Sigmoid colon (tissue), 6 donors: ENCODE measurements at regions not wholly inside any gene's neighbourhood (a gene's known extent, or its start where the extent isn't known, plus 50 kb on each side); places are given as distances from the start of the nearest gene placed in this dataset.

ENCODE experiments used
- DNase-seq: peaks from one replicate; pipeline ENCODE4 v3.0.0-alpha.2; 2019
- H3K27ac ChIP-seq, 4 donors: fragments of 200-600 bp; sonication (generic); one replicate each; pipeline ENCODE4 v1.5.1; 2016 to 2019; ENCODE audit warnings: mild to moderate bottlenecking in 1 of 4
- H3K27me3 ChIP-seq, 3 donors: fragments of 200-600 bp; sonication (generic); one replicate each; pipeline ENCODE4 v1.5.1; 2019; ENCODE audit warnings: mild to moderate bottlenecking in 1 of 3
- H3K36me3 ChIP-seq, 4 donors: fragments of 200-600 bp; sonication (generic); one replicate each; pipeline ENCODE4 v1.5.1; 2016 to 2019
- H3K4me1 ChIP-seq, 4 donors: fragments of 200-600 bp; sonication (generic); one replicate each; pipeline ENCODE4 v1.5.1; 2017 to 2019
- H3K4me3 ChIP-seq, 4 donors: fragments of 200-600 bp; sonication (generic); one replicate each; pipeline ENCODE4 v1.5.1; 2017 to 2019; ENCODE audit warnings: mild to moderate bottlenecking in 2 of 4, moderate library complexity in 1 of 4
- H3K9me3 ChIP-seq, 4 donors: fragments of 200-600 bp in 3 of 4; sonication (generic) in 3 of 4; one replicate each; pipeline versions ENCODE4 v1.5.1 to v1.6.1; 2013 to 2019
- EP300 ChIP-seq, 4 donors: sonication (generic); formaldehyde crosslinking; IDR thresholded peaks; one replicate each; pipeline ENCODE4 v1.6.1; 2017; ENCODE audit warnings: antibody characterized with exemption in 4 of 4
- POLR2A ChIP-seq, 2 donors: fragments of 450-650 bp; IDR thresholded peaks; one replicate each; pipeline ENCODE4 v1.6.1; 2016; ENCODE audit warnings: antibody characterized with exemption in 2 of 2, mild to moderate bottlenecking in 2 of 2, moderate library complexity in 2 of 2
- POLR2AphosphoS5 ChIP-seq, 4 donors: sonication (generic); formaldehyde crosslinking; IDR thresholded peaks; one replicate each; pipeline ENCODE4 v1.6.1; 2017; ENCODE audit warnings: antibody characterized with exemption in 4 of 4
- WGBS, 2 donors: extraction: QIAGEN DNeasy Blood & Tissue Kit; methylation state at CpG; one replicate each; pipeline ENCODE4 v1.1.7; 2013; 5-methylcytosine and 5-hydroxymethylcytosine counted together
- intact Hi-C: fragments of 100-400 bp; cut with DNase I; formaldehyde crosslinking; loops from one replicate; pipeline ENCODE4 v1.15.1; 2023
- TF ChIP-seq, protein P1 (sequence below), 4 experiments: fragments of 450-650 bp in 3 of 4; fragments of 200-600 bp in 1 of 4; IDR thresholded peaks; one replicate each; pipeline ENCODE4 v1.5.1; 2016 to 2019; ENCODE audit warnings: antibody characterized with exemption in 4 of 4, mild to moderate bottlenecking in 3 of 4, moderate library complexity in 2 of 4
- donor health status: healthy with polysubstance abuse.
- donor health status: healthy.

DNA sequence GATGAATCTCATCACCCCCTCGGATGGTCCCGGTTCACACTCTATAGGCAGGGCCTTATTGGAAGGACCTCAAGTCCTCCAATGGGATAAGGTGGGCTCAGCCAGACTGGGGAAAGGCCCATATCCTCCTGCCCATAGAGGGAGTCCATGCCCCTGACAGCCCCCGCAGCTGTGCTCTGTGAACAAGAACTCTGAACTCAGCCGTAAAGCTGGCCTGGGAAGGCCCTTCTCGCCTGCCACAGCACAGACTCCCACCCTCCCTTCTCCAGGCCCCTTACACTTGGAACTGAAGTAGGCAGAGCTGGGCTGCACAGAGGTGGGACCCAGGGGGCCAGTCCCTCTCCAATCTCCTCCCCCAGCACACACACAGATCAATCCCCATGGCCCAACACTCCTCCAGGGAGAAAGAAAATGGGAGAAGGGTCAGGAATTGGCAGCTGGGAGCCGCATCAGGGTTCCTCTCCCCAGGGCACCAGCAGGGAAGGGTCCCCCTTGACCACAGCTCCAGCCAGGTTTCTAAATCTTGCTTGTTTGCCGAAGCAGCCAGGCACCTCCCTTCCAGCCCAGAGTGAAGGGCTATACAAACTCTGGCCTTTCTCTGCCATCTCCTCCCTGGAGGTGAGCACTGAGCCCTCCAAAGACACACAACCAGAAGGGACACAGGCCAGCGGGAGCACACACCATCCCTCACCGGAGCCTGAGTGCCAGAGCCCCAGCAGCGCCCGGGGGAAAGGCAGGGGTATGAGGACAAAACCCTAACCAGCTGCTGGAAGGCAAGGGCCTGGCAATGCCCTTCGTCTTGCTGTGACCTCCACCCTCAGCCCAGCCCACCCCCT is 454.1 kb downstream of the SOX9 start:
- no peaks in the 10 kb centered on the region for H3K36me3 ChIP-seq
- TF ChIP-seq, protein P1, sequence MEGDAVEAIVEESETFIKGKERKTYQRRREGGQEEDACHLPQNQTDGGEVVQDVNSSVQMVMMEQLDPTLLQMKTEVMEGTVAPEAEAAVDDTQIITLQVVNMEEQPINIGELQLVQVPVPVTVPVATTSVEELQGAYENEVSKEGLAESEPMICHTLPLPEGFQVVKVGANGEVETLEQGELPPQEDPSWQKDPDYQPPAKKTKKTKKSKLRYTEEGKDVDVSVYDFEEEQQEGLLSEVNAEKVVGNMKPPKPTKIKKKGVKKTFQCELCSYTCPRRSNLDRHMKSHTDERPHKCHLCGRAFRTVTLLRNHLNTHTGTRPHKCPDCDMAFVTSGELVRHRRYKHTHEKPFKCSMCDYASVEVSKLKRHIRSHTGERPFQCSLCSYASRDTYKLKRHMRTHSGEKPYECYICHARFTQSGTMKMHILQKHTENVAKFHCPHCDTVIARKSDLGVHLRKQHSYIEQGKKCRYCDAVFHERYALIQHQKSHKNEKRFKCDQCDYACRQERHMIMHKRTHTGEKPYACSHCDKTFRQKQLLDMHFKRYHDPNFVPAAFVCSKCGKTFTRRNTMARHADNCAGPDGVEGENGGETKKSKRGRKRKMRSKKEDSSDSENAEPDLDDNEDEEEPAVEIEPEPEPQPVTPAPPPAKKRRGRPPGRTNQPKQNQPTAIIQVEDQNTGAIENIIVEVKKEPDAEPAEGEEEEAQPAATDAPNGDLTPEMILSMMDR (IDR thresholded peaks at IDR 0.05): no peak
- TF ChIP-seq POLR2A (IDR thresholded peaks at IDR 0.05): no peak
- no peak for TF ChIP-seq POLR2AphosphoS5 (IDR thresholded peaks at IDR 0.05)
- TF ChIP-seq EP300 (IDR thresholded peaks at IDR 0.05): no peak
- 88 to 90% methylated on average over 12 of the region's 12 CpGs for WGBS, 2 donors
- H3K9me3 ChIP-seq: no peaks in the 10 kb centered on the region
- no peak for DNase-seq
- intact Hi-C loops: no loop called here
- H3K4me3 ChIP-seq: no peak overlapping the region
- no peak overlapping the region for H3K27ac ChIP-seq
- H3K27me3 ChIP-seq: peaks cover 0 to 19% (median 0%) of the 10 kb centered on the region in 3 donors
- no peaks in the 10 kb centered on the region for H3K4me1 ChIP-seq

DNA sequence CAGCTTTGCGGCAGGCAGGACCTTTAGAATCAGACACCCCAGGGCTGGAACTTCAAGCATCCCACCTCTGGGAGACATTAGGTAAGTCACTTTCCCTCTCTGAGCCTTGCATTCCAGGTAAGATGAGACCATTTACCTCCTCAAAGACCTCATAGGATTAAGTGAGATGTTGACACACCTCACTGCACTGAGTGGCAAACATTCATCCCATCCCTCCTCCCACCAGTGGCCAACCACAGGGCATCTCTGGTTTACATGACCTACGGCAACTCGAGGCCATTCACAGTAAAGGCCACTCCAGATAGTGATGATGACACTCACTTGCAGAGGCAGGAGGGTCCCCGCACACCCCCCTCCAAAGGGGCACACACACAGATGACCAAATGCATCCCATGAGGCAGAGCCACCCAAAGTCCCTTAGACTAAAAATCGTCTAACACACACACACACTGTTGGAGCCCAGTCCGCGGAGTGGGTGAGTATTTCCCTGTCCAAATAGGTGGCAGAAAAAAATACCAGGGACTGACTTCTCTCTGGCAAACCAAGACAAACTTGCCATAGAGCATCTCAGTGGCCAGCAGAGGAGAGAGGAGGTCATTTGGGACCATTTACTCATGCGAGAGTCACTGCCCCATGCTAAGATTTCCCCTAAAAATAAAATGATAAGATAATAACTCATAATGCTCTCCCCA is 454.9 kb downstream of the SOX9 start:
- DNase-seq: no peak
- H3K36me3 ChIP-seq: no peaks in the 10 kb centered on the region
- H3K4me3 ChIP-seq: no peak overlapping the region
- WGBS, 2 donors: 72 to 78% methylated on average over 8 of the region's 8 CpGs
- TF ChIP-seq, protein P1 (IDR thresholded peaks at IDR 0.05): no peak
- TF ChIP-seq POLR2A (IDR thresholded peaks at IDR 0.05) (no peak), POLR2AphosphoS5 (IDR thresholded peaks at IDR 0.05) (no peak), EP300 (IDR thresholded peaks at IDR 0.05) (no peak)
- H3K27me3 ChIP-seq: peaks cover 0 to 18% (median 0%) of the 10 kb centered on the region in 3 donors
- H3K4me1 ChIP-seq: no peaks in the 10 kb centered on the region
- H3K9me3 ChIP-seq: no peaks in the 10 kb centered on the region
- intact Hi-C loops: no loop called here
- no peak overlapping the region for H3K27ac ChIP-seq

DNA sequence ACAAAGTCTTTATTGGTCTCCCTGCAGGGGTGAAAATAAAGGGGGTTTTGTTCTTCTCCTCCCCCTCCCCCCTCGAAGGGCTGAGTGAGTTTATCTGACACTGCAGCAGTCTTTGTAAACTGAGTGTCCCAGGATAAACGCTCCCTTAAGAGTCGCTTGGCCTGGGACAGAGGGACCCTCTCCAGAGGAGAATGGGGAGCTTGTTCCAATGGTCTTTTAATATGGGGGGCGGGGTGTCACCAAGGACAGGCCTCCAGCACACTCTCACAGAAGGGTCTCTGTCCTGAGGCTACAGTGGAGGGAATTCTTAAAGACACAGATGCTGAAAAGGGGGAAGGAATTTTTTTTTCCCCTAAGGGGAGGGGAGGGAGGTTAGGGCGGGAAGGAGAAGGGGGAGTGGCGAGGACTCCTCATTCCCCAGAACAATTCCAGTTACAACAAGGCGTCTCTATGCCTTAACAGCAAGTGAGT is 455.5 kb downstream of the SOX9 start:
- no peaks in the 10 kb centered on the region for H3K9me3 ChIP-seq
- no peaks in the 10 kb centered on the region for H3K36me3 ChIP-seq
- no peak overlapping the region for H3K4me3 ChIP-seq
- no peaks in the 10 kb centered on the region for H3K4me1 ChIP-seq
- intact Hi-C loops: no loop called here
- no peak for DNase-seq
- no peak overlapping the region for H3K27ac ChIP-seq
- H3K27me3 ChIP-seq: peaks cover 0 to 18% (median 0%) of the 10 kb centered on the region in 3 donors
- TF ChIP-seq, protein P1 (IDR thresholded peaks at IDR 0.05): no peak
- TF ChIP-seq POLR2A (IDR thresholded peaks at IDR 0.05) (no peak), EP300 (IDR thresholded peaks at IDR 0.05) (no peak)
- 53 to 64% methylated on average over 7 of the region's 7 CpGs for WGBS, 2 donors

DNA sequence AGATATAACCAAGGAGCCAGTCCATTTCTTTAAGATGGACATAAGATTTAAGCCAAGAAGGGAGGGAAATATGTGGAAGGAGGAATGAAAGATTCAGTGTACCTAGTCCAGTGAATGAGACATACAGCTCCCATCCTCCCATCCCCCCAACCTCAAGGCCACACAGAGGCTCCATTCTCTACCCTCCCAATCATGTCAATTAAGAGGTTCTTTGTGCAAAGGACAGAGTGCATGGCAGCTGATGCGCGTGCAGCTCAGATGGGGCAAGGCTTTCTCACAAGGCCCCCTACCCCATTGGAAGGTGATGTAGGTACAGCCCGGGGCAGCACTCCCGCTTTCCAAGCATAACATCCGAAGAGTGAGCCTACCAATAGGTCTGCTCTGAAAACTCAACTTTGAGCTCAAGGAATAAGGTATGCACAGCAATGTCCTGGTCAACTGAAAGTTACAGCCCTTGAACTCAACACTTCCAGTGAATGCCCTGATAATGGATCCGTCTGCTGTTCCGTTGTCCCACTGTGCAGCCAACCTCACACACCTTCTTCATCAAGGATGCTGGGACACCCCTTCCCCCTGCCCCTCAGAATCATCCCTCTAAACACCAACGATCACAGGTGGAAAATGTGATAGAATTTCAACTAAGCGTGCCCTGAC is 458.1 kb downstream of the SOX9 start:
- H3K4me1 ChIP-seq: no peaks in the 10 kb centered on the region
- no peaks in the 10 kb centered on the region for H3K9me3 ChIP-seq
- peaks cover 0 to 15% (median 0%) of the 10 kb centered on the region in 3 donors for H3K27me3 ChIP-seq
- H3K4me3 ChIP-seq: no peak overlapping the region
- no peak for DNase-seq
- TF ChIP-seq POLR2A (IDR thresholded peaks at IDR 0.05) (no peak), POLR2AphosphoS5 (IDR thresholded peaks at IDR 0.05) (no peak), EP300 (IDR thresholded peaks at IDR 0.05) (no peak)
- TF ChIP-seq, protein P1 (IDR thresholded peaks at IDR 0.05): no peak
- H3K36me3 ChIP-seq: no peaks in the 10 kb centered on the region
- intact Hi-C loops: no loop called here
- WGBS, 2 donors: 92 to 96% methylated on average over 9 of the region's 9 CpGs
- no peak overlapping the region for H3K27ac ChIP-seq
